H1 (cell line): ENCODE measurements at regions not wholly inside any gene's neighbourhood (a gene's known extent, or its start where the extent isn't known, plus 50 kb on each side); places are given as distances from the start of the nearest gene placed in this dataset.

Source experiments
- HDAC2 ChIP-seq, 2 experiments: fragments of 300-600 bp in 1 of 2; sonication (generic) in 1 of 2; IDR thresholded peaks; 2 replicates each; pipeline ENCODE4 v1.6.1; 2011 to 2012; ENCODE audit warnings: low read depth in 2 of 2, low read length in 2 of 2, mild to moderate bottlenecking in 2 of 2, moderate library complexity in 2 of 2, borderline replicate concordance in 1 of 2, inconsistent platforms in 1 of 2
- TCF12 ChIP-seq: IDR thresholded peaks from 2 replicates; pipeline ENCODE4 v1.6.1; 2011; ENCODE audit warnings: low read depth, mild to moderate bottlenecking, low read length
- TF ChIP-seq, protein P1 (sequence below), 3 experiments: IDR thresholded peaks; 1 replicate in 2 of 3; 2 replicates in 1 of 3; pipeline versions ENCODE4 v1.5.1 to v1.6.1; 2011; ENCODE audit warnings: low read length in 3 of 3, mild to moderate bottlenecking in 3 of 3, inconsistent platforms in 2 of 3, low read depth in 1 of 3, moderate library complexity in 1 of 3; ENCODE audit not compliant: insufficient read depth in 1 of 3; ENCODE audit errors: control extremely low read depth in 1 of 3

DNA sequence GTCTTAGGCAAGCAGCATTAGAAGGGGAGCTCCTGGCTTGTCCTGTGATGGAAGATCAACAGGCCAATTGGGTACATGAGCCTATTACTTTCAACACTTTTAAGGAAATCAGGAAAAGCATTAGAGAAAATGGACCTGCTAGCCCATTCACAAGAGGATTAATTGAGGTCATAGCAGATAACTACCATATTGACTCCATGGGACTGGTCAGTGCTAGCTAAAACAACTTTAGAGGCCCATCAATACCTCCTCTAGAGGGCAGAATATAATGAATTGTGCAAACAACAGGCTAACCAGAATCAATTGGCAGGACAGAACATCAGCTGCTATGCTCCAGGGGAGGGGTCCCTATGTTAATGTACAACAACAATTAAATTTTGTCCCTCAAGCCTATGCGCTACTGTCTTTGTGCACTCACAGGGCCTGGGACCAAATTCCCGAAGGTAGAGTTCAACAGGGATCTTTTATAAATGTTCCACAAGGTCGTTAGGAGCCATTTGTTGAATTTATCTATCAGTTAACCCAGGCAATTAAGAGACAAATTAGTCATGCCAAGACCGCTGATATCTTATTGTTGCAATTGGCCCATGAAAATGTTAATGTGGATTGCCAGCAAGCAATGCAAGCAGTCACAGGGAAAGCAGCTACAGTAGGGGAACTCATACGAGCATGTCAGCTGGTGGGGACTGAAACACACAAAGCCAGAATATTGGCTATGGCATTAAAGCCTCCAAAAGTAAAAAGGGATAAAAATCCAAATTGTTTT, 106.6 kb upstream of the BTN3A2 start (continued):
- TF ChIP-seq, protein P1, sequence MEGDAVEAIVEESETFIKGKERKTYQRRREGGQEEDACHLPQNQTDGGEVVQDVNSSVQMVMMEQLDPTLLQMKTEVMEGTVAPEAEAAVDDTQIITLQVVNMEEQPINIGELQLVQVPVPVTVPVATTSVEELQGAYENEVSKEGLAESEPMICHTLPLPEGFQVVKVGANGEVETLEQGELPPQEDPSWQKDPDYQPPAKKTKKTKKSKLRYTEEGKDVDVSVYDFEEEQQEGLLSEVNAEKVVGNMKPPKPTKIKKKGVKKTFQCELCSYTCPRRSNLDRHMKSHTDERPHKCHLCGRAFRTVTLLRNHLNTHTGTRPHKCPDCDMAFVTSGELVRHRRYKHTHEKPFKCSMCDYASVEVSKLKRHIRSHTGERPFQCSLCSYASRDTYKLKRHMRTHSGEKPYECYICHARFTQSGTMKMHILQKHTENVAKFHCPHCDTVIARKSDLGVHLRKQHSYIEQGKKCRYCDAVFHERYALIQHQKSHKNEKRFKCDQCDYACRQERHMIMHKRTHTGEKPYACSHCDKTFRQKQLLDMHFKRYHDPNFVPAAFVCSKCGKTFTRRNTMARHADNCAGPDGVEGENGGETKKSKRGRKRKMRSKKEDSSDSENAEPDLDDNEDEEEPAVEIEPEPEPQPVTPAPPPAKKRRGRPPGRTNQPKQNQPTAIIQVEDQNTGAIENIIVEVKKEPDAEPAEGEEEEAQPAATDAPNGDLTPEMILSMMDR (IDR thresholded peaks at IDR 0.05; ENCODE audit: control extremely low read depth in 1 of 3, insufficient read depth in 1 of 3, low read depth in 1 of 3, low read length in 3 of 3) = peak in 2 of 3 experiments; percentile 9 to 36; a peak in 2 of 4 replicates
- TF ChIP-seq HDAC2 (IDR thresholded peaks at IDR 0.05; ENCODE audit: borderline replicate concordance in 1 of 2, low read depth in 2 of 2, low read length in 2 of 2) (no peak), TCF12 (no peak)
